HL-60 (cell line): ENCODE measurements at regions not wholly inside any gene's neighbourhood (a gene's known extent, or its start where the extent isn't known, plus 50 kb on each side); places are given as distances from the start of the nearest gene placed in this dataset.

Source experiments
- CTCF ChIP-seq: IDR thresholded peaks from one replicate; pipeline ENCODE4 v1.5.1; 2011; ENCODE audit warnings: low read length, control low read depth, inconsistent platforms; ENCODE audit not compliant: insufficient read depth
- POLR2AphosphoS5 ChIP-seq: IDR thresholded peaks from 2 replicates; pipeline ENCODE4 v1.6.1; 2012; ENCODE audit warnings: low read depth
- REST ChIP-seq: IDR thresholded peaks from 2 replicates; pipeline ENCODE4 v1.6.1; 2012; ENCODE audit warnings: low read depth; ENCODE audit not compliant: insufficient replicate concordance

- TF ChIP-seq CTCF (no peak), POLR2AphosphoS5 (no peak), REST (no peak)
These were observed 125.1 kb upstream of the FUNDC1 start for GRCh38 chrX:44667771-44668170.
